ENCODE measurements at regions not wholly inside any gene's neighbourhood (a gene's known extent, or its start where the extent isn't known, plus 50 kb on each side); places are given as distances from the start of the nearest gene placed in this dataset.
"Not testable (repeated sequence)": the region's sequence is repeated elsewhere in the genome, so short reads cannot be mapped to it uniquely, and the experiment has no call there.

- TF ChIP-seq EZH2 (IDR thresholded peaks at IDR 0.05; ENCODE audit: insufficient read depth, poor library complexity, severe bottlenecking); EZH2phosphoT487 (IDR thresholded peaks at IDR 0.05; ENCODE audit: insufficient read depth, low read depth): not testable (repeated sequence)
Measured at GRCh38 chr6:57998858-57999619, 681.6 kb downstream of the PRIM2 start.
